Large intestine (tissue), 3 donors: ENCODE measurements at regions not wholly inside any gene's neighbourhood (a gene's known extent, or its start where the extent isn't known, plus 50 kb on each side); places are given as distances from the start of the nearest gene placed in this dataset.

Experiments
- DNase-seq, 2 donors: peaks; one replicate each; pipeline versions ENCODE4 v3.0.0 to v3.0.0-alpha.2; 2013
- H3K27ac ChIP-seq: one replicate; pipeline ENCODE4 v1.5.1; 2013; ENCODE audit warnings: low read length
- H3K27me3 ChIP-seq: 2 replicates; pipeline ENCODE4 v1.6.1; 2013; ENCODE audit warnings: low read length; ENCODE audit not compliant: control insufficient read depth, insufficient read depth
- H3K36me3 ChIP-seq: 2 replicates; pipeline ENCODE4 v1.6.1; 2013; ENCODE audit warnings: low read length; ENCODE audit not compliant: control insufficient read depth, insufficient read depth
- H3K4me1 ChIP-seq: one replicate; pipeline ENCODE4 v1.6.1; 2013; ENCODE audit warnings: low read length; ENCODE audit not compliant: control insufficient read depth, insufficient read depth
- H3K4me3 ChIP-seq: one replicate; pipeline ENCODE4 v1.5.1; 2013; ENCODE audit warnings: low read length
- H3K9me3 ChIP-seq: one replicate; pipeline ENCODE4 v1.6.1; 2013; ENCODE audit warnings: mild to moderate bottlenecking, low read depth, low read length, moderate library complexity; ENCODE audit not compliant: control insufficient read depth
- WGBS: methylation state at CpG from one replicate; pipeline ENCODE4 v1.1.5; 2013; ENCODE audit warnings: low lambda C conversion rate; ENCODE audit not compliant: insufficient coverage; 5-methylcytosine and 5-hydroxymethylcytosine counted together

GRCh38 chr9:36728651-36729520, 156.2 kb downstream of the MELK start:
- H3K9me3 ChIP-seq = no peaks in the 10 kb centered on the region
- DNase-seq = peak; percentile 46 to 58
- no peak overlapping the region for H3K27ac ChIP-seq
- no peaks in the 10 kb centered on the region for H3K36me3 ChIP-seq
- no peaks in the 10 kb centered on the region for H3K4me1 ChIP-seq
- H3K4me3 ChIP-seq = no peak overlapping the region
- peaks cover 2% of the 10 kb centered on the region for H3K27me3 ChIP-seq
- WGBS = 100% methylated on average over 1 of the region's 5 CpGs

DNA sequence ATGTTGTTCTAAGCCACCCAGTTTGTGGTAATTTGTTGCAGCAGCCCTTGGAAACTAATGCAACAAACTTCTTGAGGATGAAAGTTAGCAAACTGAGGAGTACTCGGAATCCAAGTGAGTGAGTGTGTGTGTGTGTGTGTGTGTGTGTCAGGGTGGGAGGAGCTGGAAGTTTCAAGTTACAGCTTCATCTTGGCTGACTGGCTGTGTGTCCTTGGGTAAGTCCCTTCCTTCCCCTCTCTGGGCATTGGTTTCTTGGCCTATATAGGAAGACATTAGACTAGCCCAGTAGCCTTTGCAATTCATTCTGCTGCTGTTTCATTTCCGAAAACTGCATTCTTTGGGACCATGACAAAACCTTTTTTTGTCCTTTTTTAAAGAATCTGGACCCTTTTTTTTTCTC, 157.2 kb downstream of the MELK start:
- WGBS = 80% methylated on average over 1 of the region's 2 CpGs
- peaks cover 2% of the 10 kb centered on the region for H3K27me3 ChIP-seq
- no peaks in the 10 kb centered on the region for H3K4me1 ChIP-seq
- no peak for DNase-seq
- H3K36me3 ChIP-seq = no peaks in the 10 kb centered on the region
- no peak overlapping the region for H3K4me3 ChIP-seq
- no peak overlapping the region for H3K27ac ChIP-seq
- no peaks in the 10 kb centered on the region for H3K9me3 ChIP-seq

DNA sequence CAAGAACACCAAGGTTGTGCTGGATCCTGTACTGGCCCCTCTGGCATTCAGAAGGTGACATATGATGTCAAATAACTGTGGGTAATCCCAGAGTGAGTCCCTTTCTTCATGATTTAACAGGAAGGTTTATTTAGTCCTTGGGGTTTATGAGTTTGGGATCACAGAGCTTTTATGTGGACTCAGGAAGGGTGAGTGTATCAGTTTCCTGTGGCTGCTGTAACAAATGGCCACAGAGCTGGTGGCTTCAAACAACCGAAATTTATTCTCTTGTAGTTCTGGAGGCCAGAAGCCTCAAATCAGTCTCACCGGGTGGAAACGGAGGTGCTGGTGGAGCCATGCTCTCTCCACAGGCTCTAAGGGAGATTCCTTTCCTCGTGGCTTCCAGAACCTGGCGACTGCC, 157.7 kb downstream of the MELK start:
- H3K27ac ChIP-seq = no peak overlapping the region
- no peak overlapping the region for H3K4me3 ChIP-seq
- no CpG with 5 or more reads among the region's 5 CpGs for WGBS
- H3K4me1 ChIP-seq = no peaks in the 10 kb centered on the region
- no peaks in the 10 kb centered on the region for H3K36me3 ChIP-seq
- DNase-seq = no peak
- H3K9me3 ChIP-seq = no peaks in the 10 kb centered on the region
- peaks cover 2% of the 10 kb centered on the region for H3K27me3 ChIP-seq

DNA sequence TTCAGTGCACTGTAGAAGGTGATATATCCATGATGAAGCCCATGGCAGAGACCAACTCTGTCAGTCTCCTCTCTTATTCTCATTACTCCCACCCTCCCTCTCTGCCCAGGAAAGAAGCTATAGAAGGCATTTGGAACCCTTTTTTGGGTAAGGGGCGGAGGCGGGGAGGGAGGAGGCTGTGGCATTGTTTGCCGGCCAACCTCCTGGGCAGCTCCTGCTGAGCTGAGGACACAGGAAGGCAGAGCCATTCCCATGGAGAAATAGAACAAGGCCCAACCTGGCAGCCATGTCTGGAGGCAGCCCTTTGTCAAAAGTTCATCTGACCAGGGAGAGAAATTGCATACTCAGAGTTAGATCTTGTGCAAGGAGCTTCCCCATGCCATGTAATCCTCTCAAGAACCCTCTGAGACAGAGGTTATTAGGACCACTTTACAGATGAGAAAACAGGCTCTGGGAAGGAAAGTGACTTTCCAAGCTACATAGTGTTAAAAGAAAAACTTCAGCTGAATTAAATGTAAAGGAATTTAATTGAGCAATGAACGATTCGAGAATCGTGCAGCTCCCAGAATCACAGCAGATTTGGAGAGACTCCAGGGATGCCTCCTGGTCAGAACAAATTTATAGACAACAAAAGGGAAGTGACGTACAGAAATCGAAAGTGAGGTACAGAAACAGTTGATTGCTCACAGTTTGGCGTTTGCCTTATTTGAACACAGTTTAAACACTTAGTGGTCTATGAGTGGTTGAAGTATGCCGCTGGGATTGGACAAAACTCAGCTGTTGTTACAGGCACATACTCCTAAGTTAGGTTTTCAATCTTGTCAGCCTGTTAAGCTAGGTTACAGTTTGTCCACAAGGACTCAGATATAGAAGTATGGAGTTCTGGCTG, 158.6 kb downstream of the MELK start:
- Histone ChIP-seq H3K27ac (no peak overlapping the region), H3K9me3 (no peaks in the 10 kb centered on the region), H3K36me3 (no peaks in the 10 kb centered on the region), H3K4me3 (no peak overlapping the region), H3K4me1 (no peaks in the 10 kb centered on the region), H3K27me3 (peaks cover 7% of the 10 kb centered on the region)
- 95% methylated on average over 4 of the region's 10 CpGs for WGBS
- peak in 1 of 2 donors; percentile 9 for DNase-seq

GRCh38 chr9:36734737-36735136, 162.0 kb downstream of the MELK start:
- no peak overlapping the region for H3K27ac ChIP-seq
- no peaks in the 10 kb centered on the region for H3K36me3 ChIP-seq
- no peaks in the 10 kb centered on the region for H3K9me3 ChIP-seq
- H3K4me3 ChIP-seq = no peak overlapping the region
- no peaks in the 10 kb centered on the region for H3K4me1 ChIP-seq
- DNase-seq = no peak
- H3K27me3 ChIP-seq = peaks cover 32% of the 10 kb centered on the region
- no CpG with 5 or more reads among the region's 10 CpGs for WGBS

GRCh38 chr9:36736648-36737047, 164.0 kb downstream of the MELK start:
- Histone ChIP-seq H3K9me3 (no peaks in the 10 kb centered on the region), H3K27ac (no peak overlapping the region), H3K4me1 (no peaks in the 10 kb centered on the region), H3K36me3 (no peaks in the 10 kb centered on the region), H3K4me3 (no peak overlapping the region), H3K27me3 (peaks cover 48% of the 10 kb centered on the region)
- WGBS = no CpG with 5 or more reads among the region's 5 CpGs
- DNase-seq = no peak

GRCh38 chr9:36738318-36738976, 165.8 kb downstream of the MELK start:
- Histone ChIP-seq H3K27ac (no peak overlapping the region), H3K4me3 (no peak overlapping the region), H3K4me1 (no peaks in the 10 kb centered on the region), H3K36me3 (no peaks in the 10 kb centered on the region), H3K9me3 (no peaks in the 10 kb centered on the region), H3K27me3 (peaks cover 59% of the 10 kb centered on the region)
- no peak for DNase-seq
- WGBS = no CpG with 5 or more reads among the region's 11 CpGs

DNA sequence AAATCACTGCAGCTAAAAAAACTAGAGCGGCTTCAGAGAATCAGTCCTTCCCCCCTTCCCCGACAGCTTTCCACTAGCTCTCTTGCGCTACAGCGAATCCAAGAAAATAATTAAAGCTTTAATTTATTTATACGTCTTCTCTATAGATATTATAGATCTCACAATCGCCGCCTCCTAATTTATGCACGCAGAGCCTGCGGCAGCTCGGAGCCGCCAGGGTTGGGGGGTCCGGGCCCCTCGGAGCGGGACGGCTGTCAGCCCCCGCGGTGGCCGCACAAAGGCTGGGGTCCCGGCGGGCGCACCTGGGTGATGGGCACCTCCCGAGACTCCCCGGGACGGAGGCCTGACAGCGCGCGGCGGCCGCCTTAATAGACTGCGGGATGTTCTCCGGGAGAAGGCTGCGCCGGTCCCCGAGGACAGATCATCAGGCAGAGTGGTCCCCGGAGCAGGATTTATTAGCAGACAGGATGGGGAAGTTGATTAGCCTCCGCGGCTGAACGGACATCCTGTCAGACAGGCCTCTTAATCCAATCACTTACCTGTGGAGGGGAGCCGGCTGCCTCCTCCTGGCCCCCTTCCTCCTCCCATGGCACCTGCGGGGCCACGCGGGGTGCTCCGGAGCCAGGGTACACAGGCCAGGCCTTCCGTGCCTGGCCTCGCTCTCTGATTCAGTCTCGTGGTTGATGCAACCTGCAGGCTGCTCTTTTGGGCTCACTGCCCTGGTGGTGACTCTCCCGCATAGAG, 166.8 kb downstream of the MELK start:
- peaks cover 61% of the 10 kb centered on the region for H3K27me3 ChIP-seq

GRCh38 chr9:36742264-36742663, 169.6 kb downstream of the MELK start:
- Histone ChIP-seq H3K4me3 (no peak overlapping the region), H3K36me3 (no peaks in the 10 kb centered on the region), H3K27me3 (peaks cover 48% of the 10 kb centered on the region), H3K4me1 (no peaks in the 10 kb centered on the region), H3K9me3 (no peaks in the 10 kb centered on the region), H3K27ac (no peak overlapping the region)
- no peak for DNase-seq
- no CpG with 5 or more reads among the region's 5 CpGs for WGBS

More for the DNA sequence above, 166.8 kb downstream of the MELK start:
- DNase-seq = no peak
- no peaks in the 10 kb centered on the region for H3K9me3 ChIP-seq
- WGBS = no CpG with 5 or more reads among the region's 47 CpGs
- no peak overlapping the region for H3K4me3 ChIP-seq
- no peaks in the 10 kb centered on the region for H3K36me3 ChIP-seq
- no peak overlapping the region for H3K27ac ChIP-seq
- H3K4me1 ChIP-seq = no peaks in the 10 kb centered on the region

- no peak for DNase-seq
- Histone ChIP-seq H3K36me3 (no peaks in the 10 kb centered on the region), H3K4me3 (no peak overlapping the region), H3K27ac (no peak overlapping the region), H3K4me1 (no peaks in the 10 kb centered on the region), H3K9me3 (no peaks in the 10 kb centered on the region), H3K27me3 (peaks cover 32% of the 10 kb centered on the region)
- WGBS = no CpG with 5 or more reads among the region's 3 CpGs
These were observed 172.0 kb downstream of the MELK start for GRCh38 chr9:36744678-36745077.
